GM12878 (cell line): ENCODE measurements at regions not wholly inside any gene's neighbourhood (a gene's known extent, or its start where the extent isn't known, plus 50 kb on each side); places are given as distances from the start of the nearest gene placed in this dataset.

Source experiments
- ATAC-seq: fragments of 200-7000 bp; cut with Tn5 transposase; 3 replicates; pipeline ENCODE4 v1.9.1; 2020; ENCODE audit warnings: mild to moderate bottlenecking, moderate library complexity
- BruUV-seq: library from RNA; stranded (reverse); fragments of 400-500 nt; replicated peaks from 2 replicates; lab custom pipeline; 2021; lab: Mats Ljungman, UMichigan
- CTCF ChIA-PET: fragments of 300-600 bp; sonication (Branson Sonifier 250); formaldehyde crosslinking; extraction: SDS; loops from one replicate; lab custom pipeline; 2021; ENCODE audit warnings: inconsistent platforms; lab: Yijun Ruan, JAX
- POLR2A ChIA-PET: fragments of 350-600 bp; formaldehyde crosslinking; extraction: SDS; loops from one replicate; lab custom pipeline; 2021; ENCODE audit warnings: inconsistent platforms; lab: Charles Lee
- RAD21 ChIA-PET: fragments of 300-600 bp; sonication (Branson Sonifier 250); formaldehyde crosslinking; loops from one replicate; lab custom pipeline; 2023; ENCODE audit warnings: antibody characterized with exemption; ENCODE audit not compliant: unreplicated experiment; lab: Charles Lee
- SMC1A ChIA-PET: fragments of 300-600 bp; sonication (Branson Sonifier 250); formaldehyde crosslinking; loops from one replicate; lab custom pipeline; 2023; ENCODE audit not compliant: unreplicated experiment, uncharacterized antibody; lab: Charles Lee
- DNase-seq: peaks from one replicate; pipeline ENCODE4 v3.0.0-alpha.2; 2011; ENCODE audit warnings: low read depth, low spot score
- FAIRE-seq: peaks from 3 replicates; lab custom pipeline; 2011; peaks lifted over from hg19 to GRCh38; lab: Jason Lieb, UNC
- H2AFZ ChIP-seq: 2 replicates; pipeline ENCODE4 v1.6.0; 2011; ENCODE audit warnings: low read depth, low read length, control low read depth; ENCODE audit not compliant: control insufficient read depth
- H3K27ac ChIP-seq: 2 replicates; pipeline ENCODE4 v1.5.1; 2011; ENCODE audit warnings: control low read depth; ENCODE audit not compliant: control insufficient read depth, insufficient read depth
- H3K27me3 ChIP-seq, 2 experiments: replicated peaks in 1 of 2; 2 replicates each; pipeline versions ENCODE4 v1.6.0 to v1.6.1; 2011; ENCODE audit warnings: low read length in 1 of 2; ENCODE audit not compliant: control insufficient read depth in 2 of 2, insufficient read depth in 2 of 2
- H3K36me3 ChIP-seq, 2 experiments: 2 replicates each; pipeline ENCODE4 v1.5.1; 2011; ENCODE audit warnings: low read length in 1 of 2; ENCODE audit not compliant: control insufficient read depth in 2 of 2, insufficient read depth in 2 of 2
- H3K4me1 ChIP-seq: 2 replicates; pipeline ENCODE4 v1.6.1; 2011; ENCODE audit warnings: mild to moderate bottlenecking, low read length, moderate library complexity, mixed read lengths; ENCODE audit not compliant: control insufficient read depth, insufficient read depth
- H3K4me2 ChIP-seq: 2 replicates; pipeline ENCODE4 v1.6.0; 2011; ENCODE audit warnings: control low read depth; ENCODE audit not compliant: control insufficient read depth, insufficient read depth
- H3K4me3 ChIP-seq: fragments of 200-600 bp; sonication (generic); 2 replicates; pipeline ENCODE4 v1.5.1; 2016
- H3K79me2 ChIP-seq: 2 replicates; pipeline ENCODE4 v1.6.0; 2011; ENCODE audit warnings: low read length; ENCODE audit not compliant: control insufficient read depth, insufficient read depth
- H3K9ac ChIP-seq: 2 replicates; pipeline ENCODE4 v1.8.0; 2011; ENCODE audit warnings: low read length, control low read depth, mixed read lengths; ENCODE audit not compliant: control insufficient read depth, insufficient read depth
- H3K9me3 ChIP-seq: replicated peaks from 3 replicates; pipeline ENCODE4 v1.5.1; 2011; ENCODE audit warnings: mild to moderate bottlenecking, low read length; ENCODE audit not compliant: control insufficient read depth, insufficient read depth
- H4K20me1 ChIP-seq: 2 replicates; pipeline ENCODE4 v1.6.0; 2011; ENCODE audit not compliant: control insufficient read depth, insufficient read depth
- BCL11A ChIP-seq: IDR thresholded peaks from 2 replicates; pipeline ENCODE4 v1.6.1; 2011; ENCODE audit warnings: low read depth, low read length
- CHD4 ChIP-seq: fragments of 200-600 bp; sonication (generic); IDR thresholded peaks from 2 replicates; pipeline ENCODE4 v1.6.1; 2016; ENCODE audit warnings: mild to moderate bottlenecking
- CREB1 ChIP-seq: IDR thresholded peaks from 2 replicates; pipeline ENCODE4 v1.6.1; 2012; ENCODE audit warnings: low read depth, mild to moderate bottlenecking, inconsistent platforms
- HDGF ChIP-seq: fragments of 450-650 bp; IDR thresholded peaks from 2 replicates; pipeline ENCODE4 v1.6.1; 2016; ENCODE audit warnings: antibody characterized with exemption
- MYC ChIP-seq: IDR thresholded peaks from 2 replicates; pipeline ENCODE4 v1.6.1; 2011; ENCODE audit warnings: mild to moderate bottlenecking, low read length, moderate library complexity, inconsistent platforms; ENCODE audit not compliant: insufficient read depth, insufficient replicate concordance, insufficient read length, severe bottlenecking
- NR2C2 ChIP-seq: IDR thresholded peaks from 2 replicates; pipeline ENCODE4 v1.6.1; 2011; ENCODE audit warnings: borderline replicate concordance, low read depth; ENCODE audit not compliant: control insufficient read depth, insufficient read length
- NRF1 ChIP-seq: conservative IDR thresholded peaks from 2 replicates; pipeline ENCODE4 v1.6.1; 2011; ENCODE audit warnings: mild to moderate bottlenecking, low read depth, low read length, improper control_type of control experiment
- POLR2A ChIP-seq: IDR thresholded peaks from 2 replicates; pipeline ENCODE4 v1.6.1; 2011; ENCODE audit warnings: low read depth, mild to moderate bottlenecking, low read length
- RCOR1 ChIP-seq: conservative IDR thresholded peaks from 2 replicates; pipeline ENCODE4 v1.6.1; 2012; ENCODE audit warnings: low read depth, low read length, improper control_type of control experiment
- SREBF2 ChIP-seq: IDR thresholded peaks from 2 replicates; pipeline ENCODE4 v1.6.1; 2012; ENCODE audit warnings: mild to moderate bottlenecking, low read length
- STAT1 ChIP-seq: fragments of 450-650 bp; conservative IDR thresholded peaks from 2 replicates; pipeline ENCODE4 v1.6.1; 2014; ENCODE audit warnings: antibody characterized with exemption, mild to moderate bottlenecking
- WGBS: methylation state at CpG from one replicate; pipeline ENCODE4 v1.1.6; 2016; ENCODE audit warnings: low lambda C conversion rate; ENCODE audit not compliant: insufficient replicate concordance, insufficient coverage; ENCODE audit errors: missing lambda C conversion rate; 5-methylcytosine and 5-hydroxymethylcytosine counted together
- in situ Hi-C: fragments of 300-500 bp; cut with MboI; formaldehyde crosslinking; loops from 9 replicates; pipeline ENCODE4 v1.14.3; 2018; ENCODE audit warnings: mixed read lengths
- intact Hi-C: fragments of 100-400 bp; cut with micrococcal nuclease; formaldehyde crosslinking; loops from one replicate; pipeline ENCODE4 v1.14.2; 2022; ENCODE audit not compliant: unreplicated experiment
- TF ChIP-seq, protein P1 (sequence below), 3 experiments: IDR thresholded peaks in 2 of 3; conservative IDR thresholded peaks in 1 of 3; 2 replicates each; pipeline ENCODE4 v1.5.1; 2011; ENCODE audit warnings: low read depth in 3 of 3, low read length in 3 of 3, mild to moderate bottlenecking in 3 of 3, control low read depth in 2 of 3, moderate library complexity in 2 of 3, inconsistent platforms in 1 of 3, mixed read lengths in 1 of 3; ENCODE audit not compliant: control insufficient read depth in 2 of 3, insufficient read depth in 1 of 3; ENCODE audit errors: extremely low read depth in 1 of 3
- TF ChIP-seq, protein P2 (sequence below): IDR thresholded peaks from 2 replicates; pipeline ENCODE4 v1.6.1; 2011; ENCODE audit warnings: low read depth, low read length, improper control_type of control experiment, borderline replicate concordance
- TF ChIP-seq, protein P3 (sequence below): fragments of 450-650 bp; IDR thresholded peaks from 2 replicates; pipeline ENCODE4 v1.6.1; 2018; ENCODE audit warnings: borderline replicate concordance, mild to moderate bottlenecking; ENCODE audit not compliant: partially characterized antibody

DNA sequence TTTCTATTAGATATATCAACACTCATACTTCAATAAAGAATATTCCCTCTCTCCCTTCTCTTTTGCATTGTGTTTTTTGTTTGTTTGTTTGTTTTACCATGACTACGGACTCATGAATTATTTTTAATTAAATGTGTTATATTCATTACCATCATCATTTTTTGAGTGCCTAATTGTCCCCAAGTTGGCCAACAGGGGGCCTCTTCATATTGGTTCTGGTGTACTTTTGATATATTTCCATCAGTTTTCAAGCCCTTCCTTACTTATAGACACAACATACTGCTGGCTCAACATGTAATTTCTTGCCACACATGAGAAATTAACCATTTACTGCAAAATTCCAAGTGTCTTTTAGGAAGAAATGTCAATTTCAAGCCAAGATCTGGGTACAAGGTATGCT is 54.5 kb upstream of the GPC6 start:
- Histone ChIP-seq H3K4me1 (no peaks in the 10 kb centered on the region), H3K27ac (no peak overlapping the region), H3K4me2 (no peak overlapping the region), H3K36me3 (no peaks in the 10 kb centered on the region), H3K27me3 (no peaks in the 10 kb centered on the region), H2AFZ (no peak overlapping the region), H3K79me2 (no peaks in the 10 kb centered on the region), H3K9me3 (no peaks in the 10 kb centered on the region), H3K9ac (no peak overlapping the region), H3K4me3 (no peak overlapping the region), H4K20me1 (no peaks in the 10 kb centered on the region)
- ChIA-PET SMC1A (no interaction called here), CTCF (no interaction called here), RAD21 (no interaction called here), POLR2A (no interaction called here)
- no peak for FAIRE-seq
- intact Hi-C loops: loop anchor here (10.0 kb wide), 1 partner anchor 1193 kb away; no protein-coding TSS in a partner anchor
- WGBS: 33% methylated on average over 1 of the region's 1 CpG
- BruUV-seq: no TSS peak
- ATAC-seq: no peak
- in situ Hi-C loops: no loop called here
- DNase-seq: no peak
- TF ChIP-seq POLR2A: no peak
- no peak for TF ChIP-seq STAT1
- no peak for TF ChIP-seq BCL11A
- TF ChIP-seq, protein P1, sequence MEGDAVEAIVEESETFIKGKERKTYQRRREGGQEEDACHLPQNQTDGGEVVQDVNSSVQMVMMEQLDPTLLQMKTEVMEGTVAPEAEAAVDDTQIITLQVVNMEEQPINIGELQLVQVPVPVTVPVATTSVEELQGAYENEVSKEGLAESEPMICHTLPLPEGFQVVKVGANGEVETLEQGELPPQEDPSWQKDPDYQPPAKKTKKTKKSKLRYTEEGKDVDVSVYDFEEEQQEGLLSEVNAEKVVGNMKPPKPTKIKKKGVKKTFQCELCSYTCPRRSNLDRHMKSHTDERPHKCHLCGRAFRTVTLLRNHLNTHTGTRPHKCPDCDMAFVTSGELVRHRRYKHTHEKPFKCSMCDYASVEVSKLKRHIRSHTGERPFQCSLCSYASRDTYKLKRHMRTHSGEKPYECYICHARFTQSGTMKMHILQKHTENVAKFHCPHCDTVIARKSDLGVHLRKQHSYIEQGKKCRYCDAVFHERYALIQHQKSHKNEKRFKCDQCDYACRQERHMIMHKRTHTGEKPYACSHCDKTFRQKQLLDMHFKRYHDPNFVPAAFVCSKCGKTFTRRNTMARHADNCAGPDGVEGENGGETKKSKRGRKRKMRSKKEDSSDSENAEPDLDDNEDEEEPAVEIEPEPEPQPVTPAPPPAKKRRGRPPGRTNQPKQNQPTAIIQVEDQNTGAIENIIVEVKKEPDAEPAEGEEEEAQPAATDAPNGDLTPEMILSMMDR (IDR thresholded peaks at IDR 0.05 in 2 of 3, conservative IDR thresholded peaks at IDR 0.05 in 1 of 3; ENCODE audit: control insufficient read depth in 2 of 3, extremely low read depth in 1 of 3, insufficient read depth in 1 of 3, low read depth in 3 of 3, low read length in 3 of 3): no peak
- TF ChIP-seq, protein P2, sequence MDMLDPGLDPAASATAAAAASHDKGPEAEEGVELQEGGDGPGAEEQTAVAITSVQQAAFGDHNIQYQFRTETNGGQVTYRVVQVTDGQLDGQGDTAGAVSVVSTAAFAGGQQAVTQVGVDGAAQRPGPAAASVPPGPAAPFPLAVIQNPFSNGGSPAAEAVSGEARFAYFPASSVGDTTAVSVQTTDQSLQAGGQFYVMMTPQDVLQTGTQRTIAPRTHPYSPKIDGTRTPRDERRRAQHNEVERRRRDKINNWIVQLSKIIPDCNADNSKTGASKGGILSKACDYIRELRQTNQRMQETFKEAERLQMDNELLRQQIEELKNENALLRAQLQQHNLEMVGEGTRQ: no peak
- no peak for TF ChIP-seq CHD4
- TF ChIP-seq, protein P3, sequence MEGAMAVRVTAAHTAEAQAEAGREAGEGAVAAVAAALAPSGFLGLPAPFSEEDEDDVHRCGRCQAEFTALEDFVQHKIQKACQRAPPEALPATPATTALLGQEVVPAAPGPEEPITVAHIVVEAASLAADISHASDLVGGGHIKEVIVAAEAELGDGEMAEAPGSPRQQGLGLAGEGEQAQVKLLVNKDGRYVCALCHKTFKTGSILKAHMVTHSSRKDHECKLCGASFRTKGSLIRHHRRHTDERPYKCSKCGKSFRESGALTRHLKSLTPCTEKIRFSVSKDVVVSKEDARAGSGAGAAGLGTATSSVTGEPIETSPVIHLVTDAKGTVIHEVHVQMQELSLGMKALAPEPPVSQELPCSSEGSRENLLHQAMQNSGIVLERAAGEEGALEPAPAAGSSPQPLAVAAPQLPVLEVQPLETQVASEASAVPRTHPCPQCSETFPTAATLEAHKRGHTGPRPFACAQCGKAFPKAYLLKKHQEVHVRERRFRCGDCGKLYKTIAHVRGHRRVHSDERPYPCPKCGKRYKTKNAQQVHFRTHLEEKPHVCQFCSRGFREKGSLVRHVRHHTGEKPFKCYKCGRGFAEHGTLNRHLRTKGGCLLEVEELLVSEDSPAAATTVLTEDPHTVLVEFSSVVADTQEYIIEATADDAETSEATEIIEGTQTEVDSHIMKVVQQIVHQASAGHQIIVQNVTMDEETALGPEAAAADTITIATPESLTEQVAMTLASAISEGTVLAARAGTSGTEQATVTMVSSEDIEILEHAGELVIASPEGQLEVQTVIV: no peak
- no peak for TF ChIP-seq NRF1
- no peak for TF ChIP-seq NR2C2
- no peak for TF ChIP-seq MYC
- no peak for TF ChIP-seq SREBF2
- TF ChIP-seq CREB1: no peak
- no peak for TF ChIP-seq HDGF
- TF ChIP-seq RCOR1: no peak
